IMR-90 (cell line): ENCODE measurements at regions not wholly inside any gene's neighbourhood (a gene's known extent, or its start where the extent isn't known, plus 50 kb on each side); places are given as distances from the start of the nearest gene placed in this dataset.

ENCODE experiments used
- POLR2A ChIP-seq: IDR thresholded peaks from 2 replicates; pipeline ENCODE4 v1.6.1; 2012; ENCODE audit warnings: mild to moderate bottlenecking, low read depth, low read length
- TF ChIP-seq, protein P1 (sequence below): fragments of 150-350 bp; IDR thresholded peaks from 2 replicates; pipeline ENCODE4 v1.6.1; 2017; ENCODE audit warnings: mild to moderate bottlenecking, antibody characterized with exemption, low read length, low read depth
- TF ChIP-seq, protein P2 (sequence below): conservative IDR thresholded peaks from 2 replicates; pipeline ENCODE4 v1.5.1; 2012; ENCODE audit warnings: mild to moderate bottlenecking, low read depth, low read length, improper control_type of control experiment

DNA sequence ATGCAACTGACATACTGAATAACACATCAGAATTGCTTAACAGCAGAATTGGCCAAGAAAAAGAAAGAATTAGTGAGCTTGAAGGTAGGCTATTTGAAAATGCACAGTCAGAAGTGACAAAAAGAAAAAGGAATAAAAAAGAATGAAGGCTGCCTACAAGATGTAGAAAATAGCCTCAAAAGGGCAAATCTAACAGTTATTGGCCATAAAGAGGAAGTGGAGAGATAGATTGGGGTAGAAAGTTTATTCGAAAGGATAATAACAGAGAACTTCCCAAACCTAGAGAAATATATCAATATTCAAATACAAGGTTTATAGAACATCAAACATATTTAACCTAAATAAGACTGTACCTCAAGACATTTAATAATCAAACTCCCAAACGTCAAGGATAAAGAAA is 67.5 kb downstream of the ATP6V1G3 start:
- TF ChIP-seq, protein P1, sequence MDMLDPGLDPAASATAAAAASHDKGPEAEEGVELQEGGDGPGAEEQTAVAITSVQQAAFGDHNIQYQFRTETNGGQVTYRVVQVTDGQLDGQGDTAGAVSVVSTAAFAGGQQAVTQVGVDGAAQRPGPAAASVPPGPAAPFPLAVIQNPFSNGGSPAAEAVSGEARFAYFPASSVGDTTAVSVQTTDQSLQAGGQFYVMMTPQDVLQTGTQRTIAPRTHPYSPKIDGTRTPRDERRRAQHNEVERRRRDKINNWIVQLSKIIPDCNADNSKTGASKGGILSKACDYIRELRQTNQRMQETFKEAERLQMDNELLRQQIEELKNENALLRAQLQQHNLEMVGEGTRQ = no peak
- no peak for TF ChIP-seq POLR2A
- TF ChIP-seq, protein P2, sequence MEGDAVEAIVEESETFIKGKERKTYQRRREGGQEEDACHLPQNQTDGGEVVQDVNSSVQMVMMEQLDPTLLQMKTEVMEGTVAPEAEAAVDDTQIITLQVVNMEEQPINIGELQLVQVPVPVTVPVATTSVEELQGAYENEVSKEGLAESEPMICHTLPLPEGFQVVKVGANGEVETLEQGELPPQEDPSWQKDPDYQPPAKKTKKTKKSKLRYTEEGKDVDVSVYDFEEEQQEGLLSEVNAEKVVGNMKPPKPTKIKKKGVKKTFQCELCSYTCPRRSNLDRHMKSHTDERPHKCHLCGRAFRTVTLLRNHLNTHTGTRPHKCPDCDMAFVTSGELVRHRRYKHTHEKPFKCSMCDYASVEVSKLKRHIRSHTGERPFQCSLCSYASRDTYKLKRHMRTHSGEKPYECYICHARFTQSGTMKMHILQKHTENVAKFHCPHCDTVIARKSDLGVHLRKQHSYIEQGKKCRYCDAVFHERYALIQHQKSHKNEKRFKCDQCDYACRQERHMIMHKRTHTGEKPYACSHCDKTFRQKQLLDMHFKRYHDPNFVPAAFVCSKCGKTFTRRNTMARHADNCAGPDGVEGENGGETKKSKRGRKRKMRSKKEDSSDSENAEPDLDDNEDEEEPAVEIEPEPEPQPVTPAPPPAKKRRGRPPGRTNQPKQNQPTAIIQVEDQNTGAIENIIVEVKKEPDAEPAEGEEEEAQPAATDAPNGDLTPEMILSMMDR = no peak
